Effector memory CD8-positive, alpha-beta T cell (primary cell): ENCODE measurements at regions not wholly inside any gene's neighbourhood (a gene's known extent, or its start where the extent isn't known, plus 50 kb on each side); places are given as distances from the start of the nearest gene placed in this dataset.
A peak's percentile ranks its signal among the peaks of the same experiment; 100 is the strongest.
"Not testable (repeated sequence)": the region's sequence is repeated elsewhere in the genome, so short reads cannot be mapped to it uniquely, and the experiment has no call there.

Source experiments
- ATAC-seq: fragments of 150-1000 bp; cut with Tn5 transposase; replicated peaks from 2 replicates; pipeline ENCODE4 v1.10.0; 2021; ENCODE audit warnings: mild to moderate bottlenecking, moderate library complexity
- DNase-seq, 3 experiments: peaks; one replicate each; pipeline ENCODE4 v3.0.0; 2021
- H3K27ac Mint-ChIP-seq, 2 donors: one replicate each; pipeline ENCODE4 v1.8.0; 2022; ENCODE audit warnings: mild to moderate bottlenecking in 2 of 2, mixed read lengths in 2 of 2, moderate library complexity in 2 of 2
- H3K27me3 Mint-ChIP-seq, 2 donors: one replicate each; pipeline ENCODE4 v1.8.0; 2022; ENCODE audit warnings: mixed read lengths in 2 of 2
- H3K36me3 Mint-ChIP-seq: one replicate; pipeline ENCODE4 v1.8.0; 2022; ENCODE audit warnings: mild to moderate bottlenecking, moderate library complexity, mixed read lengths; ENCODE audit not compliant: insufficient read depth
- H3K4me1 Mint-ChIP-seq, 2 donors: one replicate each; pipeline ENCODE4 v1.8.0; 2022; ENCODE audit warnings: low read depth in 2 of 2, mixed read lengths in 2 of 2
- H3K4me3 Mint-ChIP-seq, 2 donors: one replicate each; pipeline ENCODE4 v1.8.0; 2022; ENCODE audit warnings: mild to moderate bottlenecking in 2 of 2, mixed read lengths in 2 of 2, moderate library complexity in 2 of 2
- H3K9me3 Mint-ChIP-seq, 2 donors: one replicate each; pipeline ENCODE4 v1.8.0; 2022; ENCODE audit warnings: mixed read lengths in 2 of 2

DNA sequence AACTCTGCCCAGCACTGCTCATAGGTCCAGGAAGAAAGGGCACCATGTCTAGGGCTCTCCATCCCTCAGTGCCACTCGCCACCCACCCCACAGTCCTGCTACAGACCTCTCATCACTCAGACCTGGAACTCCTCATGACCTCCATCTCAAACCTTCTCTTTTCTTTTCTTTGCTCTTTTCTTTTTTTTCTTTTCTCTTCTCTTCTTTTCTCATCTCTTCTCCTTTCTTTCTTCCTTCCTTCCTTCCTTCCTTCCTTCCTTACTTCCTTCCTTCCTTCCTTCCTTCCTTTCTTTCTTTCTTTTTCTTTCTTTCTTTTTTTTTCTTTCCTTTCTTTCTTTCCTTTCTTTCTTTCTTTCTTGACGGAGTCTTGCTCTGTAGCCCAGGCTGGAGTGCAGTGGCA, 122.2 kb downstream of the KLF6 start:
- Mint-ChIP-seq H3K4me3 (no peak overlapping the region), H3K36me3 (no peaks in the 10 kb centered on the region), H3K4me1 (peaks cover 8 to 14% of the 10 kb centered on the region in 2 donors), H3K9me3 (no peaks in the 10 kb centered on the region), H3K27ac (peak overlapping the region in 1 of 2 donors; percentile 33), H3K27me3 (no peaks in the 10 kb centered on the region)
- DNase-seq (no peak), ATAC-seq (no peak)

DNA sequence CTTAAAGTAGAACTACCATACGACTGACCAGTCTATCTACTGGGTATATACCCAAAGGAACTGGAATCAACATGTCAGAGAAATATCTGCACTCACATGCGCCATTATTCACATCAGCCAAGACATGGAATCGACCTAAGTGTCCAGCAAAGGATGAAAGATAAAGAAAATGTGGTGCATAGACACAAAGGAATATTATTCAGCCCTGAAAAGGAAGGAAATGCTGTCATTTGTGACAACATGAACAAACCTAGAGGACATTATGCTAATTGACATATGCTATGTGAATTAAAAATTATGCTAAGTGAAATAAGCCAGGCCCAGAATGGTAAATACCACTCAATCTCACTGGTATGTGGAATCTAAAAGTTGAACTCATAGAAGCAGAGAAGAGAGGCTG, 123.7 kb downstream of the KLF6 start:
- ATAC-seq (no peak), DNase-seq (no peak)
- no peaks in the 10 kb centered on the region for H3K36me3 Mint-ChIP-seq
- peaks cover 0 to under 1% of the 10 kb centered on the region in 2 donors for H3K4me1 Mint-ChIP-seq
- no peak overlapping the region for H3K4me3 Mint-ChIP-seq
- H3K9me3 Mint-ChIP-seq, result no peaks in the 10 kb centered on the region
- no peak overlapping the region for H3K27ac Mint-ChIP-seq
- peaks cover 3% of the 10 kb centered on the region in 2 donors for H3K27me3 Mint-ChIP-seq

DNA sequence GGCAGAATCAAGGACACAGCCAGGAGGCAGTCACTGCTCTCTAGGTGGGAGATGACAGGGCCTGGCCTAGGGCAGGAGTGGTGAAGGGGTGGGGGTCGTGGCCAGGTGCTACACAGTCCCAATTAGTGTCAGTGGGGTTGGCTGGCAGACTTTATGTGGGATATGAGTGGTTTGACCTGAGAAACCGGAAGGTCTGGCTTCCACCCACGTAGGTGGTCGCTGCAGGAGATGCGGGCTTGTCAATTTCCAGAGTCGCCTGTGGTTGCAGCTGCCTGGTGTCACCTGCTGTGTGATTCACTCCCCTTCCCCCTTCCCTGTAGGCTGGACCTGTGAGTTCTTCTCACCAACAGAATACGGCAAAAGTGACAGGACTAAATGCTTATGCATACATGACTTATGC, 124.3 kb downstream of the KLF6 start:
- Mint-ChIP-seq H3K27ac (peak overlapping the region in 1 of 2 donors; percentile 81), H3K4me3 (no peak overlapping the region), H3K27me3 (peaks cover 8 to 9% of the 10 kb centered on the region in 2 donors), H3K4me1 (no peaks in the 10 kb centered on the region), H3K9me3 (no peaks in the 10 kb centered on the region), H3K36me3 (no peaks in the 10 kb centered on the region)
- ATAC-seq, result no peak
- DNase-seq, result no peak

DNA sequence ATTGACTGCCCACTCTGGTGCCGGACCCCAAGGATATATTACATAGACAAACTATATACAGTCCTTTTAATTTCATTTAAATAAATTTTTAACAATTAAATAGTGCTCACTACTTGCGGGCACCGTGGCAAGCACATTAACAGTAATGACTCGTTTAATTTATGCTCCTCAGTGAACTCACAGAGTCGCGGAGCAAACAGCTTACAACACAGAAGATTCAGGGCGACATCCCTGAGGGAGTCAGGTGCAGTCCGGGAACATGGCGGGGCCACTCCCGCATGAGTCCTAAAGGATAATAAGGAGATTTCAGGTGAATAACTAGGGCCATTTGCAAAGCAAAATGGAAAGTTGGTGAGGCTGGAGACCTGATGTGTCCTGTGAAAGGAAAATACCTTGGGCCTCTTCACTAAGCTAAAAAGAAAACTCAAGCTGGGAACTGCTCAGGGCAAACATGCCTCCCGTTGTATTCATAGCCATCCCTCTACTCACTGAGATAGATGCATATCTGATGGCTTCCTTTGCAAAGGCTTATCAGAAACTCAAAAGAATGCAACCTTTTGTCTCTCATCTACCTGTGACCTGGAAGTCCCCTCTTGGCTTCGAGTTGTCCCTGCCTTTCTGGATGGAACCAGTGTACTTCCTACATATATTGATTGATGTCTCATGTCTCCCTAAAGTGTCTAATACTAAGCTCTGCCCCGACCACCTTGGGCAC, 125.6 kb downstream of the KLF6 start:
- no peak for ATAC-seq
- Mint-ChIP-seq H3K9me3 (no peaks in the 10 kb centered on the region), H3K4me3 (no peak overlapping the region), H3K27me3 (peaks cover 19 to 22% of the 10 kb centered on the region in 2 donors), H3K36me3 (no peaks in the 10 kb centered on the region), H3K4me1 (no peaks in the 10 kb centered on the region), H3K27ac (no peak overlapping the region)
- no peak for DNase-seq

DNA sequence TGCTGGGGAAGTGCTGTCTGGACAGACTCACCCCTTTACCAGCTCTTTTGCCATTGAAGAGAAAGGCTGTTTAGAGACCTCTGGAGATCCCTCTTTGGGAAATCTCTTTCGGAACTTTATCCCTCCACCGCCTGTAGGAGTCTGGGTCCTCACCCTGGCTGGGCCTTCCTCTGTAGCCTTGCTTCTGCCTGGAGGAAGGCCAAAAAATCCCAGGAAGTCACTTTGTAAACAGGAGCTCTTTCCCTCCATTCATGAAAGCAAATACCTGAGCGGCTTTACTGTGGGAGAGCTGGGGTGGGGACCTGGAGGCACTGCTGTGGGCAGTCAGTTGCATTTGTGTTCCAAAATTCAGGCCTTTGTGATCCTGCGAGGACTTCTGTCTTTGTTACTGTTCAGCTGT, 126.2 kb downstream of the KLF6 start:
- Mint-ChIP-seq H3K4me3 (no peak overlapping the region), H3K27ac (no peak overlapping the region), H3K4me1 (no peaks in the 10 kb centered on the region), H3K36me3 (no peaks in the 10 kb centered on the region), H3K9me3 (no peaks in the 10 kb centered on the region), H3K27me3 (peaks cover 21 to 24% of the 10 kb centered on the region in 2 donors)
- DNase-seq, result no peak
- no peak for ATAC-seq

DNA sequence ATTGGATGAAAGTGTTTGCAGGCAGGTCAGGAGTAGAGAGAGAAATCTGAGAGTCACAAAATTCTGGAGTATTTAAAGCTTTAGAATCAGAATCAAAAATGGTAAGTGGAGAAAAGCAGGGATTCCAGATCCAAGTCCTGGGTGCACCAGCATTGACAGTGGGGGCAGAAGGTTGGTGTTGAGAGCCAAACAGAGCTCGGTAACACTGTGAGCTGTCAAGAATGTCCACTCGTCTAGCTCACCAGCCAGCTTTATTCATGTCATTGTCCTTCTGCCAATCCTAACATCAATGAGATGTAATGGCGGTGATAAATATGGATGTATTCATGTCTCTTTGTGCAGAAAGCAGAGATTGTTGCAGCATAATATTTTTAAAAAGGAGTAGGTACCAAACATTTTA, 128.8 kb downstream of the KLF6 start:
- Mint-ChIP-seq H3K36me3 (no peaks in the 10 kb centered on the region), H3K4me1 (peaks cover 5 to 8% of the 10 kb centered on the region in 2 donors), H3K9me3 (no peaks in the 10 kb centered on the region), H3K27me3 (peaks cover 21 to 24% of the 10 kb centered on the region in 2 donors), H3K27ac (no peak overlapping the region), H3K4me3 (no peak overlapping the region)
- ATAC-seq (no peak), DNase-seq (no peak)

DNA sequence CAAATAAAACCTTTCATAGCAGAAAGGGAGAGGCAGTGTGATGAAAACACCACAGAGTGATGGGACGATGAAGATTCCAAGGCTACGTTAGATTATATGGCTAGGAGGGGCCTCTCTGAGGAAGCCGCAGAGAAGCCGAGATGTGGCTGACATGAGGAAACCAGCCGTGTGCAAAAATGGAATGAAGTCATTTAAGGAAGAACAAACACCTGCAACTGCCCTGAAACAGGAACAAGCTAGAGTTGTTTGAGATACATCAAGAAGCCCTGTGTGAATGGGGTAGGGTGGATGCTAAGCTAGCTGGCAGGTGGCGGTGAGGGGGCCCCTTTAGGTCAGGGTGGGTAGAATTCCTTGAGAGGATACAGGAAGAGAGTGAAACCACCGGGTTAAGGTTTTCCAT, 129.5 kb downstream of the KLF6 start:
- Mint-ChIP-seq H3K9me3 (no peaks in the 10 kb centered on the region), H3K36me3 (no peaks in the 10 kb centered on the region), H3K27me3 (peaks cover 21 to 24% of the 10 kb centered on the region in 2 donors), H3K27ac (peak overlapping the region in 1 of 2 donors; percentile 1), H3K4me3 (no peak overlapping the region), H3K4me1 (peaks cover 5 to 8% of the 10 kb centered on the region in 2 donors)
- no peak for ATAC-seq
- no peak for DNase-seq

DNA sequence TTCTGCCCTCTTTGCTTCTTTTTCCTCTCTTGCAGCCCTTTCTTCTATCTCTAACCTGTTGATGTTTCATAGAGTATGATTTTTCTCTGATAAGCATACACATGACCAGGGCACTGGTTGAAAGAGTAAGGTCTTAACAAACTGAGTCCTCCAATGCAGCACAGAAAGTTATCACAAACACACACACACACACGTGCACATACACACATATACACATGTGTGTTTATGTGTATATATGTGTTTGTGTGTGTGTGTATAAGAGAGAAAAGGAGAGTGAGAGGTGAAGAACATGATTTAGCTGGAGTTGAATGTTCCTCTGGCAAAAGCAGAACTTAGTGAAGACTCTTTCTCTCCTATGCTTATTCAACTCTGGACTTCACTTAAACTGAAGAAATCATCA, 130.0 kb downstream of the KLF6 start:
- no peak overlapping the region for H3K4me3 Mint-ChIP-seq
- peaks cover 21 to 24% of the 10 kb centered on the region in 2 donors for H3K27me3 Mint-ChIP-seq
- no peaks in the 10 kb centered on the region for H3K9me3 Mint-ChIP-seq
- H3K36me3 Mint-ChIP-seq, result no peaks in the 10 kb centered on the region
- H3K27ac Mint-ChIP-seq, result no peak overlapping the region
- peaks cover 5 to 8% of the 10 kb centered on the region in 2 donors for H3K4me1 Mint-ChIP-seq
- DNase-seq (no peak), ATAC-seq (no peak)

DNA sequence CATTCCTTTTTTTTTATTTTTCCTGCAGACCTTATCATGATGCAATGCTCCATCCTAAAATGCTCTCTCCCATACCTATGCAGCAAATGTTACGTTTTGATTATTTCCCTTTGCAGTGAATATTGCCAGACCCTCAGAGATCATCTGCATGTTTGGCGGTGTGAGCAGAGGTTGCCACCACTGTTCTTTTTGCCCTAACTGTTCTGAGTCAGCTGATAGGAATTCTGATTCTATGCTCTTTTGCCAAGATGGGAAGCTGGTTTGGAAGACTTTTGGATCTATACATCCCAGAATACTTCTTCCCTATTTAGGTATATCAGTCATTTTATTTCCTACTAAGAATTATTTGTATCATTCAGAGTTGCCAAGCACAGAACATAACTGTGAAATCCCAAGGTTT, 130.5 kb downstream of the KLF6 start:
- Mint-ChIP-seq H3K4me1 (peaks cover 5 to 8% of the 10 kb centered on the region in 2 donors), H3K9me3 (no peaks in the 10 kb centered on the region), H3K27me3 (peaks cover 21 to 24% of the 10 kb centered on the region in 2 donors), H3K36me3 (no peaks in the 10 kb centered on the region), H3K4me3 (peak overlapping the region in 1 of 2 donors; percentile 2), H3K27ac (no peak overlapping the region)
- no peak for ATAC-seq
- no peak for DNase-seq

DNA sequence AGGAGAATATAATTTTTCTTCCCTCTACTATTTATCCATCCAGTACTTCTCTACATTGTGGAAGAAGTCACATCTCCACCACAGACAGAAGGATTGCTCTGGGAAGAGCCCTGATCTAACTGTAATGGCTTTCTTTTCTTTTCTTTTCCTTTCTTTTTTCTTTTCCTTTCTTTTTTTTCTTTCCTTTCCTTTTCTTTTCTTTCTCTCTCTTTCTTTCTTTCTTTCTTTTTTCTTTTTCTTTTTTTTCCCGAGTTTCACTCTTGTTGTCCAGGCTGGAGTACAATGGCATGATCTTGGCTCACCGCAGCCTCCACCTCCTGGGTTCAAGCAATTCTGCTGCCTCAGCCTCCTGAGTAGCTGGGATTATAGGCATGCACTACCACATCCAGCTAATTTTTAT, 131.7 kb downstream of the KLF6 start:
- not testable (repeated sequence) for DNase-seq, H3K36me3 Mint-ChIP-seq, ATAC-seq, H3K27ac Mint-ChIP-seq, H3K9me3 Mint-ChIP-seq
- Mint-ChIP-seq H3K4me3 (peak overlapping the region; percentile 60 to 72), H3K27me3 (peaks cover 21 to 24% of the 10 kb centered on the region in 2 donors), H3K4me1 (peaks cover 6 to 12% of the 10 kb centered on the region in 2 donors)

DNA sequence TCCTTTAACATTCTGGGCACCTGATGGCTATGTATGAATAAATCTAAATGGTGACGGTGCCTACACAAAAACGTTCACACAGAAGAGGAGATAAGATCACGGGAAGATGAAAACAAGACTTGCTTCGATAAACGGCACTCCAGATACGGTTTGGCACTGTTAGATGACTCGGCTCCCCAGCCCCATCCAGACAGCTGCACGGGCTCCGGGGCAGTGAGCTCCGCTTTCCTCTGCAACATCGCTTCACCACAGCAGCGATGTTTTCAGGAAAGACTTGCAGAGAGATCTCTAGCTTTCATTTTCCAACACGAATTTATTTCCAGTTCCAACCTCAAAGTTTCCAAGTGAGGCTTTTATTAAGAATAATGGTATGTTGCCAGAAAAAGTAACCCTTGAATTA, 132.1 kb downstream of the KLF6 start:
- DNase-seq (no peak), ATAC-seq (peak; percentile 47)
- Mint-ChIP-seq H3K9me3 (no peaks in the 10 kb centered on the region), H3K4me1 (peaks cover 6 to 12% of the 10 kb centered on the region in 2 donors), H3K4me3 (peak overlapping the region; percentile 60 to 72), H3K27ac (no peak overlapping the region), H3K36me3 (no peaks in the 10 kb centered on the region), H3K27me3 (peaks cover 21 to 24% of the 10 kb centered on the region in 2 donors)

DNA sequence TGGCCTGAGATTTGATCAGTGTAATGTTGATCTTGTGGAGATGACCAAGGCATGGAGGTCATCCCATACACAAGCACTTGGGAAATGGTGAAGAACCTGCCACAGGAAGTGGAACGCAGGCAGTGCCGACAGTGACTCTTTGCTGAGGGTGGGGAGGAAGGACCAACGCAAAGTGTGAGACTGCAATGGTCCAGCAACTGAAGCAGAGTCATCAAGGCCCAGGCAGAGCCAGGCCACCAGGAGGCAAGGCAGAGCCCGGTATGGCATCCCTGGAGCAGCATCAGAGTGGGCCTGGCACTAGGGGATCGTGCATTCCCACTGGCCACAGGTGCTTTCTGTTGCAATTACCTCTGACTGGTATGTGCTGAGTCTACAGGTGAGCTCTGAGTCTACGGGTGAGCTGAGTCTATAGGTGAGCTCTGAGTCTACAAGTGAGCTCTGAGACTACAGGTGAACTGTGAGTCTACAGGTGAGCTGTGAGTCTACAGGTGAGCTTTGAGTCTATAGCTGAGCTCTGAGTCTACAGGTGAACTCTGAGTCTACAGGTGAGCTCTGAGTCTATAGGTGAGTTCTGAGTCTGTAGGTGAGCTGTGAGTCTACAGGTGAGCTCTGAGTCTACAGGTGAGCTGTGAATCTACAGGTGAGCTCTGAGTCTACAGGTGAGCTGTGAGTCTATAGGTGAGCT, 132.9 kb downstream of the KLF6 start:
- no peak for ATAC-seq

DNA sequence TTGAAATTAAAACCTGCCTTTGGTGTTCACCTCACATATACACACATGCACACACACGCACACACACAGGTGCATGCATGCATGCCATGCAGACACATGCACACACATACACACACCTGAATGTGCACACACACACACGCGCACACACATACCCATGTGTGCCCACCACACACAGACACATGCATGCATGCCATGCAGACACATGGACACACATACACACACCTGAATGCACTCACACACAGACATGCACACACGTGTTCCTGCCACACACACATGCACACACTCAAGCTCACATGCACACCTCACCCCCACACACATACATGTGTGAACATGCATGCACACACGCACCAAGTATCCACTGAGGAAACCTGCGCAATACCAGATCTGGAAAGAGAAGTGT, 136.4 kb downstream of the KLF6 start:
- Mint-ChIP-seq H3K36me3 (no peaks in the 10 kb centered on the region), H3K27ac (no peak overlapping the region), H3K4me3 (no peak overlapping the region), H3K27me3 (peaks cover 9 to 12% of the 10 kb centered on the region in 2 donors), H3K4me1 (peaks cover 6 to 12% of the 10 kb centered on the region in 2 donors), H3K9me3 (no peaks in the 10 kb centered on the region)
- DNase-seq, result no peak
- no peak for ATAC-seq

More for the DNA sequence above, 132.9 kb downstream of the KLF6 start:
- H3K4me3 Mint-ChIP-seq, result no peak overlapping the region
- no peak overlapping the region for H3K27ac Mint-ChIP-seq
- H3K36me3 Mint-ChIP-seq, result no peaks in the 10 kb centered on the region
- H3K27me3 Mint-ChIP-seq, result peaks cover 21 to 24% of the 10 kb centered on the region in 2 donors
- no peak for DNase-seq
- peaks cover 6 to 12% of the 10 kb centered on the region in 2 donors for H3K4me1 Mint-ChIP-seq
- no peaks in the 10 kb centered on the region for H3K9me3 Mint-ChIP-seq

DNA sequence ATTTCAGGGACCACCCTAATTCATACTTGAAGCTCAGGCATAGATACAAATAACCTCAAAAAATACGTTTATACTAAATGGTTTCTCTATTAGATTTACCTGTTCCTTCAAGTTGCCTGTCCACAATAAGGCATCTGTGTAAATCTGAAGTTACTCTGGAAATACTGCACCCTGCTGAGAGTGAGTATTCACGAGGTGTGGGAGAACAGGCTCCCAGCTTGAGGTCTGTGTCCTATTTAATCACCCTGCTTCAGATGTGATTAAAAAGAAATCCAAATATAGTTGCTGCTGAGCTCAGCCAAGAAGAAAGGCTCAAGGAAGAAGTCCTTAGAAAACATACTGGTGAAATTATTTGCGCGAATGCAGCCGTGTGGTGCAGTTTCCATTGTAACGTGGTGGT, 136.8 kb downstream of the KLF6 start:
- Mint-ChIP-seq H3K27me3 (peaks cover 9 to 12% of the 10 kb centered on the region in 2 donors), H3K4me1 (peaks cover 3 to 8% of the 10 kb centered on the region in 2 donors), H3K27ac (no peak overlapping the region), H3K36me3 (no peaks in the 10 kb centered on the region), H3K4me3 (no peak overlapping the region), H3K9me3 (no peaks in the 10 kb centered on the region)
- DNase-seq (no peak), ATAC-seq (no peak)
